SK-MEL-5 (cell line): ENCODE measurements at regions not wholly inside any gene's neighbourhood (a gene's known extent, or its start where the extent isn't known, plus 50 kb on each side); places are given as distances from the start of the nearest gene placed in this dataset.

Experiments
- DNase-seq: peaks from one replicate; pipeline ENCODE4 v3.0.0-alpha.2; 2016; ENCODE audit warnings: low read depth, low spot score
- in situ Hi-C: cut with HindIII; loops from 2 replicates; pipeline ENCODE4 v1.10.0; 2016; ENCODE audit warnings: low sequenced_read_pairs, high pct_unique_total_duplicates, low pct_unique_long_range_greater_than_20kb

DNA sequence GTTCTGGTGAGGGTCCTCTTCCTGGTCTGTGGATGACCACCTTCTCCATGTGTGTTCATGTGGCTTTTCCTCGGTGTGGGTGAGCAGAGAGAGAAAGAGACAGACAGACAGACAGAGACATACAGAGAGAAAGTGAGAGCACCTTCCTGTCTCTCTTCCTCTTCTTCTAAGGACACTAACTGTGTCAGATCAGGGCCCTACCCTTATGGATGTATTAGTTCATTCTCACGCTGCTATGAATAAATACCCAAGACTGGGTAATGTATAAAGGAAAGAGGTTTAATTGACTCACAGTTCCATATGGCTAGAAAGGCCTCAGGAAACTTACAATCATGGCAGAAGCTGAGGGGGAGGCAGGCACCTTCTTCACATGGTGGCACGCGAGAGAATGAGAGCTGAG lies 131.5 kb upstream of the ZNF648 start:
- in situ Hi-C loops, result no loop called here
- DNase-seq, result no peak

DNA sequence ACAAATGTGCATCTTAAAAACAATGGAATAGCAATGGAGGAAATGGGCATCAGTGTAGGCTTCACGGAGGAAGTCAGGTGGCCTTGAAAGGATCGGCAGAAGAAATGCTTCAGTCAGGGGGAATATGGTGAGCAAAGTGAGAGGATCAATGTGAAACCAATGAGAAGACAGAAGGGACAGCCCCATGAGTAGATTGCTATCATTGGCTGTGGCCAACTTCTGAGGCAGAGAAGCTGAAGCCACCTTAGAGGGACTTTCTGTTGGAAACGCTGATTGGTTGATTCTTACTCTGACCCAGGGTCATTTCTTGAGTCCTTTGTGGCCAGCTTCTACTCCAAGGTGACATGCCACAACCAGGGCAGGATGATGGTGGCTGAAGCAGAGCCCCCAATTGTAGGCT lies 130.7 kb upstream of the ZNF648 start:
- no peak for DNase-seq
- in situ Hi-C loops, result no loop called here

DNA sequence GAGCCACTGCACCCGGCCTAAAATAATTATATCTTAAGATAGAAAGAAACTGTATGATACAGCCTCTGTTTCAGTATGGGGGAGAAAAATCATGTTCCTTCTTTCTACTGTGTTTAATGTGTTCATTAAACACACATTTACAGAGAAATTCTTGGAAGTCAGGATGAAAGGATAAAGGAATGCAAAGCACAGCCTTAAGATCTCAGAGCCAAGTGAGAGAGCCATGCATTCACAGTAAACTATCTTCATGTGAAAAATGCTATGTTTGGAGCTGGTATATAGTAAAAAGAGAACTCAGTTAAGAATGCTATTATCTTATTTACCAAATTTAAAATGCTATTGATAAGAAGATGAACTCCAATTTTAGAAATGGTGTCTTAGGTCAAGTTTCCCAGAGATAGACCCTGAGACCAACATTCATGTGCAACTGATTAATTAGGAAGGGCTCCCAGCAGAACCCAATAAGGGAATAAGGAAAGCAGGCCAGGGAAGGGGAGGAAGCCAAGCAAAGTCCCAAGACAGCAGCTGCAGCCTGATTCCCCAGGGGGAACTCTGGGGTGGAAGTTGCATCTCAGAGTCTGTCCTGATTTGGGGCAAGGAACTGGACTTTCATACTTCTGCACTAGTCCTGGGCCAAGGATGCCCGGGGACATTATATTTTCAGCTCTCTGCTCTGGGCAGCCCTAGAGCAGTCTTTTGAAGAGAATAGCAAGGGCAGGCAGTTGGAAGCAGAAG lies 130.0 kb upstream of the ZNF648 start:
- in situ Hi-C loops, result no loop called here
- no peak for DNase-seq

DNA sequence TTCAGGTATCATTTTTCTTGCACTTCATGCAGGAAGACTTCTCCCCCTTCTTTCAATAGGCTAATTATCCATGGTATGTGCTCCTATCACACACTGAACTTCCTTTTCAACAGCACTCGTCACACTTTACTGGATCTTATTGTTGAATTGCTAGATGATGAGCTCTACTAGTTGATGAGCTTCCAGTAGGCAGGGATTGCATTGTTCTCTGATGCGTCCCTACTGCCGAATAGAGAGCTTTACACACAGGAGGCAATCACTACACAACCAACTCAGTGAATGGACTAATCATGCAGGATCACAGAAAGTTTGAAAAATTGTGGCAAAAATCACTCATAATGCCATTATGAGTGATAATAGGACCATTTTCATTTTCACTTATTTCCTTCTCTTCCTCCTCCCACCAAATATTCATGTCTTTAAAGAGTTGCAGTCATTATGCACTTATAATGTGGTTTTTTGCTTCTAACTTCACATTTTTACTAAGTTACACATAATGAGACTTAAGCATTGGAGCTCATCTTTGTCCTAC lies 128.1 kb upstream of the ZNF648 start:
- in situ Hi-C loops, result no loop called here
- DNase-seq, result no peak

DNA sequence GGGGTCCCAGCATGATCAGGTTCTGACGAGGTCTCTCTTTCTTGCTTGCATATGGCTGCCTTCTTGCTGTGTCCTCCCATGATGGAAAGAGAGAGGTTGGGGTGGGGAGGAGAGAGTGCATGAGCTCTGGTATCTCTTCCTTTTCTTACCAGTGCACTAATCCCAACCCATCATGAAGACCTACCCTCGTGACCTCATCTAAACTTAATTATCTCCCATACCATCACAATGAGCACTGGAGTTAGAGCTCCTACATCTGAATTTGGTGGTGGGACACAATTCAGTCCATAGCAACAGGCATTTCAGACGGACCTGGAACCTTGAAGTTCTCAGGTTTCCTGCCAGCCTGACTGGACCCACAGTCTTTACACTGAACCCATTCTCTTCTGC lies 125.2 kb upstream of the ZNF648 start:
- in situ Hi-C loops, result no loop called here
- no peak for DNase-seq

DNA sequence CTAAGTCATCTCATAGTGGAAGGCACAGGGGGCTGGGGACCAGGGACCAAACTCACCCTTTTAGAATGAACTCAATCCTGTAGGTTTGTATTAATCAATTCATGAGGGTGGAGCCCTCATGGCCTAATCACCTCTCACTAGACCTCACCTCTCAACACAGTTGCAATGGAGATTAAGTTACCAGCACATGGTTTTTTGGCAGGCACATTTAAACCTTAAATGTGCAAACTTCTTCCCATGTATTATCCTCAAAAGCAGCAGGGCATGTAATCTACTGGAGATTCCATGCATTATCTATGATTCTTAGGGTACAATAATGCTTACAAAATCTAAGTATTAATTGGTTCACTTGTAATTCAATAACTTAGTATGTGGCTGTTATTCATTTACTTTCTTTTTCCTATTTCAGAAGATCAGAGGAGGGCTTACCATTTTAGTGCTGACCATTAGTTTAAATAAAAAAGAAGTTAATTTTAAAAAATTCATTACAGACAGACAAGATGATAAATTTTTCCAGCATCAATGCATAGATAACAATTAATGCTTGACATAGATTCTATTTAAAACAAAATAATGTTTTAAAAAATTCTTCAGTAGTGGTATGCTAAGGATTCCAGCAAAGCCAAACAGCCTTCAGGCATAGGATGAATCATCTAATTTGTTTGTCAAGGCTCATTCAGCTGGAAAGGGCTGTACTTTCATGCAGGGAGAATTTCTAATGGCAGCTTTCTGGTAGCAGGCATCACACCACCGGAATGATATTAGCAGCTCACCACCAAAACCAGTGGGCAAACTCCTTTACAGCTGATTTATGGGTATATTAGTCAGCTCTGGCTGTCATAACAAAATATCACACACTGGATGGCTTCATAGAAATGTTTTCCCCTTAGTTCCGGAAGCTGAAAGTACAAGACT lies 124.6 kb upstream of the ZNF648 start:
- DNase-seq, result peak; percentile 64
- in situ Hi-C loops, result no loop called here

DNA sequence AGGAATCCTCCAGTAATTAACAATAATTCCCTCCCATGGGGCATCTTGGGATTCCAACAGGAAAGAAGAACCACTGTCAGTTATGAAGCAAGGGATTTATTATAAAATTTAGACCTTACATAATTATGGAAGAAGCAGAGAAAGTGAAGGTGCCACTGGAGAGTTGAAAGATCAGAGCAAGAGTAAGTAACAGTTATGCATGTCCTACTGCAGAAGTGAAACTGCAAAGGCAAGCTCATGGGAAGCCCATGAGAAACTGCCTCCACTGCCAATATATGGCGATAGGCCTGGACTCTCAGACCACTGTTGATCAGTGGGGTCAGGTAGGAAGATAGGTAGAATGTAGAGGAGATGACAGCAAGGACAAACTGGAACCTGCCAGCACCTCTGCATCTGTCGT lies 123.6 kb upstream of the ZNF648 start:
- DNase-seq, result no peak
- in situ Hi-C loops, result no loop called here

DNA sequence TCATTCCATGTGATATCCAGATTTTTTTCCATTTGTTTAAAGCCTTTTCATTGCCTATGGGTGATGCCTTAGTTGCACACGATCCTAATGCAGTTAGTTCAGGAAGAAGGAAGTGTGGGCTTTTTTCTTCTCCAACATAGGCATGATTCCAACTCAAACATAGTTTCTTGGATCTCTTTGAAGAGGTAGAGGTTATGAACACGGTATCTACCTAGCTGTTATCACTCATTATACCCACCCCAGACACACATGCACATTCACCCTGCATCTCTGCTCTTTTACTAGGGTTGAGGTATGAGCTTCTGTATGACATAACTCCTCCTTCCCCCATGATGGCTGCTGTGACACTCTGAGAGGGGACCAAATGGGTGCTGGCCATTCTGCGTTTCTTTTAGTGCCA lies 122.1 kb upstream of the ZNF648 start:
- in situ Hi-C loops, result no loop called here
- DNase-seq, result no peak

DNA sequence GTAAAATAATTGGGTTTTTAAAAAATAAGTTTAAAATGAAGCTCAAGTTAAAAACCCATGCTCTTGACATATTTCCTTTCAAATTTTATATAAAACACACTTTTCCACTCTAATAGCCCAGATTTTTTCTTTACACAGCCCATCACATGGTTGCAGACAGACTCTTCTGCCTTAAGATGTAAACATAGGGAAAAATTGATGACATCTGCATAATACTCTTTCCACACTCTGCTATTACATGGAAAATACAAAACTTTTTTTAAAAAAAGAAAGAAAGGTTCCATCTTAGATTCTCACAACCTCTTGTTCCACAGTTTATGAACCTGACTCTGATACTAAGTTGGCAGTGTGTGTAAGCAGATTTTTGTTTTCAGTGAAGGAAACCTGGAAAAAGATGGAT lies 120.8 kb upstream of the ZNF648 start:
- in situ Hi-C loops, result no loop called here
- DNase-seq, result no peak

DNA sequence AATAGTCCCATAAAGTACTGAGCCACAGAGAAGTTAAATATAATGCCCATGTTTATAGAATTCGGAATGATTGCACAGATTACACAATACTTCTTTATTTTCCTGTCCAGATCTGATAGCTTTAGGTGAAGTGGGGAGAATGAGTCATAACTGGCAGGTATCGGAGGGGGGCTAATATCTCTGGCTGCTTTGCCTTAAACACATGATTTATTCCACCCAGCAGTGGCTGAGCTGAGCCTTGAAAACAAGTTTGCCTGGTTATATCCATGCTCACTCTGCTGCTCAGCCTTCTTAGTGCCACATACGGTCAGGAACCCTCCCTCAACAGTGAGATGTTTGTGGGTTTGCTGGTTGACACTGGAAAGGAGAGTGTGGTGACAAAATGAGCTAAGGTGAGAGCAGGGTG lies 119.7 kb upstream of the ZNF648 start:
- in situ Hi-C loops, result no loop called here
- DNase-seq, result no peak

DNA sequence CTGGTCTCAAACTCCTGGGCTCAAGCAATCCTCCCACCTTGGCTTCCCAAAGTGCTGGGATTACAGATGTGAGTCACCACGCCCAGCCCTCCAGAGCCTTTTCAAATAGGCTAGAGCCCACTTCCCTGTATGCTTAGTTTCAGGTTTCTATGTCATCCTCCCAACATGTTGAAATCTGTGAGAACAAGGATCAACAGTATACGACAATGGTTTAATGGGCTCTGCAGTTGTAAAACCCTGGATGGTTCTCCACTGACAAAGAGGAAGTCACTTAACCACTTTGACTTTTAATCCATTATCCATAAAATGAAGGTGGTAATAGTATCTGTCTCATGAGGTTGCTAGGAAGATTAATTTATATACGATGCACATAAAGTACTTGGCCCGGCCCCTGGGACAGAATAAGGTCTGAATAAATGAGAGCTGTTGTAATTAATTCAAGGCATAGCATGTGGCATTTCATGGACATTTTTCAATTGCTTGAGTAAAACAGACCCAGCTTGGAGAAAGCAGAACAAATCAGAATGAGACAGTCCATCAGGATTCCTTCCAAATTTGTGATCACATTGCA lies 113.9 kb upstream of the ZNF648 start:
- in situ Hi-C loops, result no loop called here
- no peak for DNase-seq

DNA sequence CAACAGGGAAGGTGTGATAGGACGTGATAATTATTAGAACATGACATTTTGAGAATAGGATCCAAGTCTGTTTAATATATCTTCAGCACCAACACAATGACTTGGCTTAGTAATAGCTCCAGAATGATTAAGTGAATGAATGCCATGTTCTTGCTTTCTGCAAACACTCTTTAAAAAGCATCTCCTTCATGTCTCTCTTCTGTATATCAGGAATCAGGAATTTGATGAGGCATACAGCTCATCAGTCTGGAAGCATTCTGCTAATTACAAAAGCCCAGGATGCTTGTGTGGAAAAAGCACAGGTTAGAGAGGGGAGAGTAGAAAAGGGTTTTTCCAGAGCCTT lies 113.0 kb upstream of the ZNF648 start:
- in situ Hi-C loops, result no loop called here
- no peak for DNase-seq

DNA sequence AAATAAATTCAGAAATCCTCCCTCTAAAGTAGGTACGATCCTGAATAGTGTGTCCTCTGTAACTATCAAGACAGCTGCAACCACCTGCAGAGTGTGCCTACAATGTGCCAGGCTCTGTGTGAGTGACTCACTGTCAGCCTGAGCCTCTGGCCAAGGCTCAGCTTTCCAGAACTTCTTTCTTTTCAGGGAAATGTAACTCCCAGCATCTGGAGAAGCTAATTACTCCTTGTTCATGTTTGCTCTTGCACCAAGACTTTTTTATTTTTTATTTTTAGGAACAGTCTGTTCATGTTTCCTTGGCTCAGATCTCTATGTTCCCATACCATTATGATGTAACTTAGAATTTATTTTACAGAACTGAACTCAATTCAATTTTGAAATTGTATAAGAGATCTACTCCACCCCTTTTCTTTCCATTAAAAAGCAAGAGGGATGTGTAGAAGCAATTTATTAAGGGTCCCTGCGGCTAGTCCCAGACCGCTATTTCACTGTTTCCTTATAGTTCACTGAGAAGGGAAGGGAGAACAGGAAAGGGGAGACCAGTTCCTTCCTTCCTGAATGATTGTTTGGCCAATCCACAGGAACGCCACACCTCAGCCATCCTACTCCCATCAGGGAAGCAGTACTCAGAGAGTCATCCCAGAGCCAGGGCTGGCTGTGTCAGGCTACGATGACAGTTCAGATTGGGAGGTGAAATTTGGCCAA lies 112.4 kb upstream of the ZNF648 start:
- in situ Hi-C loops, result no loop called here

DNA sequence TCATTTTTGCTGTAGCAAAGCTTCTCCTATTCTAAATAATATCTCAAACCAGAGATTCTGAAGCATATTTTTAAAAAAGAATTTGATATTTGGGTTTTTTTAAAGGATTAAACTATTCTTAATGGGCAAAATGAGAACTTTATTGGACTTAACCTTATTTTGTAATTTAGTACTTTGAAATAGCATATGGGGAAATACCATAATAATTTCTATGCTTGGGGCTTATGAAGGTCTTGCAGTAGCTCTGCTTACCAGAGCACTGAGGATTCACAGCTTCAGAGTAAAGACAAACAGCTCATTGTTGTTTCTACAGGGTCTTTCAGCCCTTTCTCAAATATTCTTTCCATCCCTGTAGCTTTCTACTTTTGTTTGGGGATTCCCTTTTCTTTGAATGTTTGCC lies 111.2 kb upstream of the ZNF648 start:
- no peak for DNase-seq
- in situ Hi-C loops, result no loop called here

More for the DNA sequence above, 112.4 kb upstream of the ZNF648 start:
- DNase-seq, result no peak

DNA sequence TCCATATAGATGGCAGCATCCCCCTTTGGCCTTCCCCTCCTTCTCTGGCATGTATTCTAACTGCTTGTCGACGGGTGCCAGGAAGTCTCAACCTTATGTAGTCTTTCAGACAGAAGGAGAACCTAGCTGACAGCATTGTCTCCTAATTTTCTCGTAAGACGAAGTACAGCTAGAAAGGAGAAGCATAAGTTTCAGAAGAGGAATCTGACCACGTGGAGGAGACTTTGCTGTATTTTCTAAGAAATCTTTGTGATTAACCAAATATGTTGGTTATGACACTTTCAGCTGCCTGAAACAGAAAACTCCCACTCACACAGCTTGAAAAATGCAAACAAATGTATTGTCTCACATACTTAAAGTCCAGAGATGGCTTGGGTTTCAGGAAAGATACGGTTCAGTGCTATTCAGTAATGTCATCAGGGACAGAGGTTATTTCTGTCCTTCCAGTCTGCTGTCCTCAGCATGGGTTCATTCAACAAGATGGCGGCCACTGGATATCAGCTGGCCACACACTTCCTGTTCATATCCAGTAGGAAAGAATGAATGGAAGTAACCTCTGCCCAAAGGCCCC lies 109.5 kb upstream of the ZNF648 start:
- DNase-seq, result no peak
- in situ Hi-C loops, result no loop called here

DNA sequence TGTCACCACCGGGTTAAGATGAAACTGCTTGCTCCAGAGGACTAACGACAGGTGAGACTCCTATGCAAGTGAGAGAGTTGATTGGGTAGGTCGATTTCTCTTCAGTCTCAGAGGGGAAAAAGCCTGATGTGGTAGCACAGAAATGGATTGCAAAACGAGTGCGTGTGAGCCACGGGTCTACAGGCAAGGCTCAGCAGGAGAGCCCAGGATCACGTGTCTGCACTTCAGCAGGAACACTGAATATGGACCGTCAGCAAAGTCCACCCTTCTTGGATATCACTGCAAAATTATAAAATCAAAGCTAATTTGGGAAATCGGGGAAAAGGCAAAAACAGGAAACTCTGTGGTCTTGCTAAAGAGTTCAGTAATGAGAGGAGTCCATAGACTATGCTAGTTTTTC lies 107.7 kb upstream of the ZNF648 start:
- peak; percentile 2 for DNase-seq
- in situ Hi-C loops, result no loop called here

DNA sequence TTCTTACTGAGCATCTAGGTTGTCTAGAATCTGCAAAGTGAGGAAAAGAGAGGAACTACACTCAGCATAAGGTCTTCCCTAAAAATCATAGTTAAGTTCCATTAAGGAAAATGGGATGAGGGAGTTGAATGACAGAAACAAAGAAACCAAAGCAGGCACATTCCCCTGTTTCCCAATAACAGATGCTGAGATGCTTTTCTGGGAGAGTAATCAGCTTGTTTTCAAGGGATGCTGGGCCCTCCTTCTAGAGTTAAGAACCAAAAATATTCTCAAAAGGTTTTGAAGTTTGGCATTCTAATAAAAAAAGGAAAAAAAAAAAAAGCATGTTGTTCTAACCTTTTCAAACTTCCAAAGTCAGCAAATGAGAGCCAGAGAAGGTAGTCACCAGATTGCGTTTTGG lies 105.2 kb upstream of the ZNF648 start:
- no peak for DNase-seq
- in situ Hi-C loops, result no loop called here

DNA sequence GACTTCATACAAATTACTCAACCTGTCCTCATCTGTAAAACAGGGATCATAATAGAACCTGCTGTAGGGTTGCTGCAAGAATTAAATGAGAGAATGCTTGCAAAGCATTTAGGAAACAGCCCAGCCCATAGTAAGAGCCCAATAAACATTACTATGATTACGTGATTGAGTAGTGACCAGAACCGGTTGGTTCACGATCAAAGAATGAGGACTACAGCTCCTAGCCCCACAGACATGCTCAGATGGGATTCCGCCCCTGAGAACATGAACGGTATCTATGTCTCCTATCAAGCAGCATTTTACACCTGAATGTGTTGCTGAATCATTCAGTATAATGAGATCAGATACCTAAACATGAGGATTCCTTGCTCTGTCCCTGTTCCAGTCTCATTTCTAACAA lies 104.8 kb upstream of the ZNF648 start:
- DNase-seq, result no peak

More for the DNA sequence above, 104.8 kb upstream of the ZNF648 start:
- in situ Hi-C loops, result no loop called here
